ENCODE measurements at regions not wholly inside any gene's neighbourhood (a gene's known extent, or its start where the extent isn't known, plus 50 kb on each side); places are given as distances from the start of the nearest gene placed in this dataset.

DNA sequence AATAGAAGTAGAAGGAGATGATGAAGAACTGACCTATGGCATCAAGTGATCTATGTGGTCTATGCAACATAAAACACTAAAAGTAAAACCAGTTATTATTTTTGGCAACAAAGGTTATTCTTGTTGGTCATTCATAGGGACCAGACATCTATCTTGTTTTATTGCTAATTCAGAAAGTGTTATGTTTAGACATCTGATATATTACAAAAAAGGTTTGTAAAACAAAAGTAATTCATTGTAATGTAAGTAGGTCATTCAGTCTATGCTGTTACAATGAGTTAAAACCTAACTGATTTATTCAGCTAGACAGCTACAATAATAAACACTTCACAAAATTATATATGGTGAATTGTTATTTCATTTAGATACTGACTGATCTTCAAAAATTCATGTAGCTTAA lies 461.9 kb downstream of the PCDH17 start:
- no peak for TF ChIP-seq POLR2A (IDR thresholded peaks at IDR 0.05)
- TF ChIP-seq, protein P1, sequence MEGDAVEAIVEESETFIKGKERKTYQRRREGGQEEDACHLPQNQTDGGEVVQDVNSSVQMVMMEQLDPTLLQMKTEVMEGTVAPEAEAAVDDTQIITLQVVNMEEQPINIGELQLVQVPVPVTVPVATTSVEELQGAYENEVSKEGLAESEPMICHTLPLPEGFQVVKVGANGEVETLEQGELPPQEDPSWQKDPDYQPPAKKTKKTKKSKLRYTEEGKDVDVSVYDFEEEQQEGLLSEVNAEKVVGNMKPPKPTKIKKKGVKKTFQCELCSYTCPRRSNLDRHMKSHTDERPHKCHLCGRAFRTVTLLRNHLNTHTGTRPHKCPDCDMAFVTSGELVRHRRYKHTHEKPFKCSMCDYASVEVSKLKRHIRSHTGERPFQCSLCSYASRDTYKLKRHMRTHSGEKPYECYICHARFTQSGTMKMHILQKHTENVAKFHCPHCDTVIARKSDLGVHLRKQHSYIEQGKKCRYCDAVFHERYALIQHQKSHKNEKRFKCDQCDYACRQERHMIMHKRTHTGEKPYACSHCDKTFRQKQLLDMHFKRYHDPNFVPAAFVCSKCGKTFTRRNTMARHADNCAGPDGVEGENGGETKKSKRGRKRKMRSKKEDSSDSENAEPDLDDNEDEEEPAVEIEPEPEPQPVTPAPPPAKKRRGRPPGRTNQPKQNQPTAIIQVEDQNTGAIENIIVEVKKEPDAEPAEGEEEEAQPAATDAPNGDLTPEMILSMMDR (IDR thresholded peaks at IDR 0.05): no peak
- no peak for TF ChIP-seq EP300 (IDR thresholded peaks at IDR 0.05)
- no peak for TF ChIP-seq POLR2AphosphoS5 (IDR thresholded peaks at IDR 0.05)

Measured in upper lobe of left lung (tissue), 4 donors.